NCI-H1694 treated with DMSO at 0.1 percent for 48 hours (cell line): ENCODE measurements at regions not wholly inside any gene's neighbourhood (a gene's known extent, or its start where the extent isn't known, plus 50 kb on each side); places are given as distances from the start of the nearest gene placed in this dataset.

Experiments
- DNase-seq: peaks from one replicate; lab custom pipeline; 2025; lab: John Stamatoyannopoulos, UW

- DNase-seq = no peak
Observed at GRCh38 chr4:14446311-14446710, 556.0 kb upstream of the CPEB2 start.

DNA sequence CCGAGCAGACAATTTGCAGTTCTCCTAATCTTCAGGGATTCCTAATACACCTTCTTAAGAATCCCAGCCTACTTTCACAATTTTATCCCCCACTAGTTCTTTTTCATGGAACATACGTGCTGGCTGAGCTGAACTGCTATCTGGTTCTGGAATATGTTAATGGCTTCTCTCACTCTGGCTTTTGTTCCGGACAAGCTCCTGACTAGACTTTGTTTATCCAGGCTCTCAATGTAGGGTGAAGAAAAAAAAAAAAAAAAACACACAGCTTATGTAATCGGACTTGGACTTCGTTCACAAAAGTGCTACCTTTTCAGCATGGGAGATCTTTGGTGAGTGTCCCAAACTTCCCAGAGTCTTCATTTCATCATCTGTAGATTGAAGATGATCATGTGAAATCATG is 555.4 kb upstream of the CPEB2 start:
- no peak for DNase-seq

GRCh38 chr4:14449308-14449707 is 553.0 kb upstream of the CPEB2 start:
- no peak for DNase-seq

GRCh38 chr4:14452001-14452400 is 550.3 kb upstream of the CPEB2 start:
- no peak for DNase-seq

- DNase-seq = no peak
Observed at GRCh38 chr4:14452764-14453163, 549.5 kb upstream of the CPEB2 start.

GRCh38 chr4:14458463-14458862 is 543.8 kb upstream of the CPEB2 start:
- no peak for DNase-seq

- no peak for DNase-seq
Observed at GRCh38 chr4:14465057-14465456, 537.2 kb upstream of the CPEB2 start.

DNA sequence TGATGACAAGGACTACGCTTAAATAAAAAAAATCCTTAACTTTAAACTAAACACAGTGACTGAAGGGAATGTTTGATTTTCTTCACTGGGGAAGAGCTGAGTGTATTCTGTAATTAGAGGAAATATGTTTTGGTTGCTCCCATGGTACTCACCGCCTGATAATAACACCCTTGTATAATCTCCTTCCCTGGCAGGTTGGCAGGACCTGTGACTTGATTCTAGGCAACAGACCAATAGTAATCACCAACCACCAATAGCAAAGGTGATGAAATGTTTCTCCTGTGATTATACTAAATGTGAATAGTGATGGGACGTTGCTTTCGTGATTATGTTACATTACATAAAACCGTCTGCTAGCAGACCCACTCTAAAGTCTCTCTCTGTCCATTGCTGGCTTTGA is 536.8 kb upstream of the CPEB2 start:
- no peak for DNase-seq

DNA sequence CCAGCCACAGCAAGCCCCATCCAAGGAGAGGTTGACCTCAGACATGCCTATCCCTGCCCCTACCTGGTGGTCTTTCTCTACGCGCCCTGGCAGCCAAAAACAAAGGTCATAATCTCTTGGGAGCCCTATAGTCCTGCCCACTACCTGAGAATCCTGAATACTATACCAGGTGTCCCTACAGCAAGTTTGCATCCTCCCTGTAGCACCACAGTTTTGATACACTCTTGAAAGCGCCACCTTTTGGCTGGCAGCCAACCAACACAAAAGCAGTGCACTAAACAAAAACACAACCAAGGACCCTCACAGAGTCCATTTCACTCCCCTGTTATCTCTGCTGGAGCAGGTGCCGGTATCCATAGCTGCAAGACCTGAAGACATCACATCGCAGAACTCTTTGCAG is 523.8 kb upstream of the CPEB2 start:
- DNase-seq = no peak

DNA sequence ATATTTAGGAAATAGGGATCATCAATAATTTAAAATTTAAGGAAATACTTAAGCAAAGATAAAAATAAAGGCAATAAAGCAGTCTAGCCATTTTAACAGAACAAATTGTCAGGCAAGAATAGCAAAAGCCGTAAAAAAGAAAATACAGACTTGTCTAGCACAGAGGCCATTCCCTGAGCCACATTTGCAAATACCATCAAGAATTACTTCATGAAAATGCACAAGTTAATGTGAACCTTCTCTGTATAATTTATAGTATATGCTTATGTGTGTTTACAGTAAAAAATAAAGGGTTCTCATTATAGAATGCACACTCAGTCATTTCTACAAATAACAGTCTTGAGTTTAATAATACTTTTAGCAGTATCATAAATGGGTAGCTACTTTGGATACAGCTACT is 505.9 kb upstream of the CPEB2 start:
- no peak for DNase-seq

DNA sequence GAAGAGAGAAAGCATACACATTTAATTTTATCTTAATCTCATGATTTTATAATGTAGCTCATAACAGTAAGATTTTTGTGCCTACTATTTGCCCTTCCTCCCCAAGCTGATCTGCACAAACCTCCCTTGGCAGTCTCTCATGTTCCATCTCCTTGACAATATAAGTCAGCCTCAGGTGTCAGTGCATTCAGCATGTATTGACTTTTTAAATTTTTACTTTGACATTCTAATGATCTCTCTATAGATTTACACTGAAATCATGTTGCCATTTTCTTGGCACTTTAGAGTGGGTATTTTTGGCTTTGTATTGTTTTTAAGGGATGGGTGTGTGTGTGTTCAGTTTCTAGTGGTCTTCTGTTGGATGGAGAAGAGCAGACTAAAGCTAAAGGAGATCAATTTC is 505.3 kb upstream of the CPEB2 start:
- DNase-seq = no peak

DNA sequence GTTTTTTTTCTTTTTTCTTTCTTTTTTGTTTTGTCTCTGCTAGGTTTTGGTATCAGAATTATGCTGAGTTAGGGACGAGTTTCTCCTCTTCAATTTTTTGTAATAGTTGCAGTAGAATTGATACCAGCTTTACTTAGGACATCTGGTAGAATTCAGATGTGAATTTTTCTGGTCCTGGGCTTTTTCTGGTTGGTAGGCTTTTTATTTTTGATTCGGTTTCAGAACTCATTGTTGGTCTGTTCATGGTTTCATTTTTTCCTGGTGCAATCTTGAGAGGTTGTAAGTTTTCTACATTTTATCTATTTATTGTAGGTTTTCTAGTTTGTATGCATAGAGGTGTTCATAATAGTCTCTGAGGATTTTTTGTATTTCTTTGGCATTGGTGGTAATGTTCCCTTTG is 498.1 kb upstream of the CPEB2 start:
- DNase-seq = no peak

DNA sequence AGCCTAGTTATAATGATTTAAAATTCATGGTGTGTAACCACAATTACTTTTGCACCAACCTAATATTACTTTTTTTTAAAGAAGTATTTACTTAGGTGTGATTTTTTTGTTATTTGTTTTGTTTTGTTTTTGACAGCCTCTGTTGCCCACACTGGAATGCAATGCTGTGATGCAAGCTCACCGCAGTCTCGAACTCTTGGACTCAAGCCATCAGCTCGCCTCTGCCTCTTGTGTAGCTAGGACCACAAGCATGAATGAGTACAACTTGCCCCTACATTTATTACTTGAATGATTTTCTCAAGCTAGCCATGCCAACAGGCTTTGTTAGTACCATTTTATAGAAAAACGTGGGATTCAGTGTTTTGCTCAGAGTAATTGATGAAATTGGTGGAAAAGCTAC is 488.8 kb upstream of the CPEB2 start:
- DNase-seq = no peak

DNA sequence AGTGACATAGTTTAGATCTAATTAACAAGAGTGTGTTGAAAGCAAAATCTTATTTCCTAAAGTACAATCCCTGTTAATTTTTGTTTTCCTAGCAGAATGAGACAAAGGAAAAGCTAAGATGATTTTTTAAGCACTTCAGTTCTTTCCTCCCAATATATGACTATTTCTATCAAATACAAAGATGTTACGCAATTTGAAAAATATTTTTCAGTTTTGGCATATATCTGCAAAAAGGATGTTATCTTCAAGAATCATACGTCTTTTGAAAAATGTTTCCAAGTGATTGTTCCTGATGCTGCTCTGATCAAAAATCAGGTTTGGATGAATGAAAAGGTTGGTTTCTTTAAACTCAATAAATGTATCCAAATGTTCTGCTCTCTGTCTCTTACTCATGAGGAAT is 486.7 kb upstream of the CPEB2 start:
- DNase-seq = no peak

GRCh38 chr4:14518136-14518535 is 484.1 kb upstream of the CPEB2 start:
- DNase-seq = no peak

- no peak for DNase-seq
Observed at GRCh38 chr4:14520171-14520570, 482.1 kb upstream of the CPEB2 start.

DNA sequence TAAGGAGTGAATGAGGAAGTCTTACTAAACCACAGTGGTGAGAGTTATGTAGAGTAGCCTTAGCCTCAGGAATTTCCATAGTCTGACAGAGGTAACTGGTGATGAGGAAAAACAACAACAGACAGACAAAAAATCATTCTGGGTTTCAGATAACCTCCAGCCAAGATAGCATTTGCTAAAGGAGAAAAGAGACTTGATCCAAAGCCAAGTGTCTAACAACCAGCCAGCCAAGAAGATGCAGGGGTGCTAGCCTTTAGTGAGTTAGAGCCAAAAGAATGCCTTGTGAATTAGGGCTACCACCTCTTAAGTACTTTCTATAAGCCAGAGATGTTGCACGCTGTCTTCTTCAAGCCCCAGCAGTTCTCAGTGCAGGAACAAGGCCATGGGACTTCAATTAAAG is 478.0 kb upstream of the CPEB2 start:
- no peak for DNase-seq

DNA sequence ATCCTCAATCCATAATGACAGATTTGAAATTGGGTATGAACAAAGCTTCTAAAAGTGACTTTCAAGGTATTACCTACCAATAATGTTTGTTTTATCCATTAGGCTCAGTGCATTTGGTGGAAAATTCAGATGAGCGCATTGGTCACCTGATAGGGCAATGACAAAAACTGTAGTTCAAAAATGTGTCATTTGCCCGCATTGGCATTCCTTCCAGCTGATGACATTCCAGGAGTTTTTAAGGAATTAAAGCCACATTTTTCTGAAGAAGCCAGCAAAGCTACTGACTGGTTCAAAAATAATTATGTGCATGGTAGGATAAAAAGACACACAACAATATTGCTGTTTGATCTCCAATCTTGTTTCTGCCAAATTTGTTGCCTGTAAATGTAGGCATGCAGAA is 473.4 kb upstream of the CPEB2 start:
- no peak for DNase-seq

DNA sequence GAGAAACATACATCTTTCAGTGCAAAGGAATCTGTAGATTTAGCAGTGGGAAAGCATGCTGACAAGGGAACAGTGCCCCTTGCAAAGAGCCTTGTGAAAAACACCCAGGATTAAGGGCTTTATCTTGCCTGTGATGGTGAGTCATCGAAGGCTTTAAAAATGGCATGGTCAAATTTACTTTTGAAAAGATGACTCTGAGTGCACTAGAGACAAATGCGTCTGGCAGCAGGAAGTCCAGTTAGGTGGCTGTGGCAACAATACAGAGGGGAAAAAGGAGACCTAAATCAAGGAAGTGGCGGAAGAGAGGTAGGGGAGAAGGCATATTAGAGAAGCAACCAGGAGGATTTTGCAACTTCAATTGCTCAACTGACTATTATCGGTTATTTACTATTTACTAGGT is 472.6 kb upstream of the CPEB2 start:
- DNase-seq = no peak

- DNase-seq = no peak
Observed at GRCh38 chr4:14532436-14532835, 469.8 kb upstream of the CPEB2 start.

- no peak for DNase-seq
Observed at GRCh38 chr4:14539246-14539645, 463.0 kb upstream of the CPEB2 start.

GRCh38 chr4:14545163-14545562 is 457.1 kb upstream of the CPEB2 start:
- DNase-seq = no peak

GRCh38 chr4:14545807-14546206 is 456.5 kb upstream of the CPEB2 start:
- DNase-seq = no peak

DNA sequence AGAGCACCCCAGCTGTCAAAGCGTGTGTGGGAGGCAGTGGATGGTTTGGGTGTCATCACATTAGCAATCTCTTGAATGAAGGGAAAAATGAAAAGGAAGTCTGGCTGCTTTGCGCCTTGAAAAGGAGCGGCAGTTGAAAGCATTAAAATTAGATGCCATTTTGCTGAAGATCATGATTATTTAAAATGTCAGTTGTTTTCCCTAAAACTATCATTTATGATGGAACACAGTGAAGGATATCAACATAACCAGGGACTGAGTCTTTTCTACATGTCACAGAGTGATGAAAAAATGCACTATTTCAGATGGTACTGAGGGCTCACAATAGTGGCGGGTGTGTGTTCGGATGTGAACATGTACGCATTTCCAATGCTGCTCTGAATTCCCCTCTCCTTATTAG is 450.2 kb upstream of the CPEB2 start:
- no peak for DNase-seq

- no peak for DNase-seq
Observed at GRCh38 chr4:14559646-14560045, 442.6 kb upstream of the CPEB2 start.
